DMS153 treated with DMSO at 0.1 percent for 48 hours (cell line): ENCODE measurements at regions not wholly inside any gene's neighbourhood (a gene's known extent, or its start where the extent isn't known, plus 50 kb on each side); places are given as distances from the start of the nearest gene placed in this dataset.
"Not testable (repeated sequence)": the region's sequence is repeated elsewhere in the genome, so short reads cannot be mapped to it uniquely, and the experiment has no call there.

Source experiments
- DNase-seq: peaks from one replicate; lab custom pipeline; 2025; ENCODE audit not compliant: unreplicated experiment; lab: John Stamatoyannopoulos, UW

DNA sequence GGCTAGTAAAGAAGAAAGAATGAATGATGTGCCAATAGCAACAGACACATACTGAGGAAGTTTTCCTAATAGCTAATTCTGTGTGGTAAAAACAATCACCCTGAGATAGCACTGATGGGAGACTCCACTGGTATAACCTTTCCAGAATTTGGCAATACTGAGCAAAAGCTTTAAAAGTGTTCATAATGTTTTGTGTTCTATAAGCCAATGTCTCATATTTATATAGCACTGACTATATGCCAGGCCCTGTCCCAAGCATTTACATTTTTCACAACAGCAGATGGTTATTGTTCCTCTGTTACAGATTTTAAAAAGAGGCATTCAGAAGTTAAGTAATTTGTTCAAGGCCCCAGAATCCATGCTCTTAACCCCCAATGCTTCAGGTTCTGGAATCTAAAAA, 108.0 kb upstream of the DST start:
- DNase-seq: no peak

GRCh38 chr6:56749632-56750151, 107.0 kb upstream of the DST start:
- no peak for DNase-seq

GRCh38 chr6:56746767-56747504, 104.2 kb upstream of the DST start:
- DNase-seq: peak; percentile 76

GRCh38 chr6:56745971-56746370, 103.3 kb upstream of the DST start:
- DNase-seq: no peak

DNA sequence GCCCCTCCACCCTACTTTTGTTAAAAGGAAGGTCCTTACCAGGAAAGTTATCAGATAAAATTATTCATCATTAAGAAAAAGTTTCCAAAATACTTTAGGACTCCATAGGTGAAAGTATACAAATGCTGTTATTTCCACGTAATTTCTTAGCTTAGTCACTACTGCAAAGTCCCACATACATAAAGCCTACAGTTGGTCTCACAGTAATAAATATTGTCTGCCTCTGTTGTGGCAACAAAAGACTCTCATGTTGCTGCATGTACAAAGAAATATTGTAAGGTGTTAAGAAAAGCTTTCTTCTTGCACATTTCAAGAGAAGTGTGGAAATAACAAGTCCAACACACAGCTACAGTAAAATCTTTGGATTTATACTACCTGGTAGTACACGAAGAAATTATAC, 102.4 kb upstream of the DST start:
- no peak for DNase-seq

DNA sequence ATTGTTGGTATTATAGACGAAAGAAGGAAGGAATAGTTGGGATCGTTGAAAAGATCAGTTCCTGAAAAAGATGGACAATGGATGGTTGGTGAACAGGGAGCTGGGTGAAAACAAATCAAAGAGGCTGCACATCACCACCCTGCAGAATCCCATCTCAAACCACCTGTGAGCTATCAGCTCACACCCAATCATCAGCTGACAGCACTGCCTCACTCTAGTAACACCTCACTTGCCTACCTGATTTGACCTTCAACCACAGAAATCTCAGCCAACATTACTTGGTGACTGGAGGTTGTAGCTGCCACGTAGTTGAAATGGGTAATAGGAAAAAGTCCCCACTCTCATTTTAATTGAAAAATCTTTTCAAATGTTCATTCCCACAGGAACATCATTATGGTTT, 101.8 kb upstream of the DST start:
- no peak for DNase-seq

- DNase-seq: no peak
These were observed 99.6 kb upstream of the DST start for GRCh38 chr6:56742122-56742791.

DNA sequence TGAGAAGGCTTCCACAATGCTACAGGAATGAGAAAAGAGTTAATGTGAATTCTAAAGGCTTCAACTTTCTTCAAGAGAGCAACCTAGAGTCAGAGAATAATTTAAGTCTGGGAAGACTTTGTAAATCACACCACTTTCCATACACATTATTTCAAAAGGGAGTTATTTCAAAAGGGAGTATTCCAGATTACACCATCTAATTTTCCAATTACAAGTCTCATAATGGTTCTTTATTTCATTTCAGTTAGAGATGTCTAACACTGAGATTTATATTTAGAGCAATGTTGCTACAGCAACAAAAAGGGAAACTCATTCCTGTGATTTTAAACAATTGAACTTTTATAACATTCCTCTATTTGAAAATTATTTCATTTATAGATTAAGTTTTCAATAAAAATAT, 98.8 kb upstream of the DST start:
- DNase-seq: no peak

GRCh38 chr6:56739836-56740815, 97.4 kb upstream of the DST start:
- no peak for DNase-seq

DNA sequence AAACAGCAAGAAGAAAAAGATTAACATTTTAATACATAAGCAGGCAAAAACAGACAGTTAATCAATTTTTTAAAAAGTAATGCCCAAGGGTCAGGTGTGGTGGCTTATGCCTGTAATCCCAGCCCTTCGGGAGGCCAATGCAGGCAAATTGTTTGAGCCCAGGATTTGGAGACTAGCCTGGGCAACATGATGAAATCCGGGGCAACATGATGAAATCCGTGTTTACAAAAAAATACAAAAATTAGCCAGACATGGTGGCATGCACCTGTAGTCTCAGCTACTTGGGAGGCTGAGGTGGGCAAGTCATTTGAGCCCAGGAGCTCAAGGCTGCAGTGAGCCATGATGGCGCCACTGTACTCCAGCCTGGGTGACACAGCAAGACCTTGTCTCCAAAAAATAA, 94.1 kb upstream of the DST start:
- DNase-seq: no peak

- DNase-seq: no peak
These were observed 91.6 kb upstream of the DST start for GRCh38 chr6:56734335-56734734.

- no peak for DNase-seq
These were observed 90.6 kb upstream of the DST start for GRCh38 chr6:56733211-56733697.

GRCh38 chr6:56732517-56732916, 89.8 kb upstream of the DST start:
- DNase-seq: no peak

DNA sequence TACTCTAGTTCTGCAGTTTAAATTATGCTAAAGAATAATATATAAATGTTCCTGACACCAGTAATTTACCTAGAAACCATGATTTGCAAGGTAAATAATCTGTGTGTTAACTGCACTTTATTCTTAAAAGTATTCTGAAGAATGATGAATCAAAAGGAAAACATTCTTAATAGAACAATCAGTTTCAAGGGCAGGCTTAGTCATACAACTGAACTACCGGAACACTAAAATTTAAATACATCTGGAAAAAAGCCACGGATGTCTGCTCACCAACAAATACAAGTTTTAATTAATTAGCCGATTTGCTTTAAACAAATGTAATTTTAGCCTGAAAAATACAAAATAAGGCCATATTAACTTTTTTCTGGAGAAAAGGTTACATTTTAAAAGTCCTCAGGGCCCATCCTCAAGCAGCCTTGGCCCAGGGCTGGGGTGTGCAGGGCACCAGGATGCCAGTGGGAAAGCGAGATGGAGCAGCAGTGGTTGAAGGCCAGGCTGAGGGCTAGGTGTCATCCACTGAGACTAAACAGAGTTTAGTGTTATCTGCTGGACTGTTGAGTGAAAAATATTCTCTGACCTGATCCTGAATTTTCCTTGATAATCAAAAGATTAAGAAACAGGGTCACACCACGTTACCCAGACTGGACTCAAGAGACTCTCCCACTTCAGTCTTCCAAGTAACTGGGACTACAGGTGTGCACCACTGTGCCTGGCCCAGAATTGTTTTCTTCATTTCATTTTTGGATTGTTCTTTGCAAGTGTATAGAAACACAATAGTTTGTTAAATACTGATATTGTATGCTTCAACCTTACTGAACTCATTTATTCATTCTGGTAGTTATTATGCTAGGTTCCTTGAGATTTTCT, 88.2 kb upstream of the DST start:
- no peak for DNase-seq

DNA sequence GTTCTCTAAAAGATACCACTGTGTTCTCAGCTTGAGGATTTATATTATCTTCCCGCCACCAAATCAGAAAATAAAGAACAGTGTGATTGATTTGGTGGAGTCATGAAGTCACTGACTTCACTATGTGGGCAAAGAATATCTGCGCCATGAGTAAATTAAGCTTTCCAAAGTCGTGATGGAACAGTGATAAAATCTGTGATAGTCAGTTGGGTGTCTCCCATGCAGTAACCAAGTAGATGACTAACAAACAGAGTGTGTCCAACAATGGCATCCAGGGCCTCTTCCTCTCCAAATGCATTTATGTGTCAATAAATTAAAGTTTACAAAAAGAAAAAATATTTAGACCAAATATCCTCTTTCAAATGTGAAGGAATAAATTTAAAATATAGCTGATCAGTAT, 87.0 kb upstream of the DST start:
- DNase-seq: no peak

- not testable (repeated sequence) for DNase-seq
These were observed 86.5 kb upstream of the DST start for GRCh38 chr6:56729166-56729565.

GRCh38 chr6:56727097-56727850, 84.6 kb upstream of the DST start:
- DNase-seq: no peak

GRCh38 chr6:56725254-56725653, 82.6 kb upstream of the DST start:
- no peak for DNase-seq

DNA sequence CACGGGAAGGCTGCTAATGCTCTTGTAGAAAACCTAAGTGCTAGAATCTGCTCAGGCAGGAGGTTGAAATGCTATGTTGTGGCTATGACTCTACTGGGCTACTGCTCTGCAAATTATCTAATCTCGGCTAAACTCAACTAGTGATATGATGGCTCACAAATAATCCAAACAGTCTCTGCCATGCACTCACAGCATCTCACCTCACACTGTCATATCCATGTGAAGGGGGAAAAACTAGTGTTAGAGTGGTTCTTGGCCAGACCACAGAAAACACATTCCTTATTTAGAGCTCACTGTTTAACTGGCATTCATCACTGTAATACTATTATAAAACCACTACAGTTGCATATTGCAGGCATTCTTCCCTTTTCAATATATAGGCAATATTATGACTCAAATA, 81.8 kb upstream of the DST start:
- no peak for DNase-seq

DNA sequence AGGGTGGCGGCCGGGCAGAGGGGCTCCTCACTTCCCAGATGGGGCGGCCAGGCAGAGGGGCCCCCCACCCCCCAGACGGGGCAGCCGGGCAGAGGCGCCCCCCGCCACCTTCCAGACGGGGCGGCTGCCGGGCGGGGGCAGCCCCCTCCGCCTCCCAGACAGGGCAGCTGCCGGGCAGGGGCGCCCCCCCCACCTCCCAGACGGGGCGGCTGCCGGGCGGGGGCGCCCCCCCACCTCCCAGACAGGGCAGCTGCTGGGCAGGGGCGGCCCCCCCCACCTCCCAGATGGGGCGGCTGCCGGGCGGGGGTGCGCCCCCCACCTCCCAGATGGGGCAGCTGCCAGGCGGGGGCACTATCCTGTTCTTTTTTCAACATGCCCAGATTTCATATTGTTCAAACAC, 78.2 kb upstream of the DST start:
- DNase-seq: no peak
